ENCODE measurements at regions not wholly inside any gene's neighbourhood (a gene's known extent, or its start where the extent isn't known, plus 50 kb on each side); places are given as distances from the start of the nearest gene placed in this dataset.
A peak's percentile ranks its signal among the peaks of the same experiment; 100 is the strongest.

DNA sequence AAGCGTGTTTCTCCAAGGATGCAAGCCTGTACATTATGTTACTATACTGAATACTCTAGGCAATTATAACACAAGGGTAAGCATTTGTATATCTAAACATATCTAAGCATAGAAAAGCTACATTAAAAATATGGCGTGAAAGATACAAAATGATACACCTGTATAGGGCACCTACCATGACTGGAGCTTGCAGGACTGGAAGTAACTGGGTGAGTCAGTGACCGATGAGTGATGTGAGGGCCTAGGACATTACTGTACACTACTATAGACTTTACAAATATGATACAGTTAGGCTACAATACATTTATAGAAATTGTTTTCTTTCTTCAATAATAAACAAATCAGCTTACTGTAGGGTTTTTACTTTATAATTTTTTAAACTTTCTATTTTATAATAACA lies 1127.2 kb upstream of the LRRN3 start:
- no peak for DNase-seq

GRCh38 chr7:109964780-109965179 lies 1126.1 kb upstream of the LRRN3 start:
- DNase-seq = no peak

GRCh38 chr7:109967406-109967805 lies 1123.5 kb upstream of the LRRN3 start:
- no peak for DNase-seq

GRCh38 chr7:109983618-109984017 lies 1107.3 kb upstream of the LRRN3 start:
- no peak for DNase-seq

- no peak for DNase-seq
Measured at GRCh38 chr7:109984729-109985128, 1106.2 kb upstream of the LRRN3 start.

- no peak for DNase-seq
Measured at GRCh38 chr7:109986701-109987100, 1104.2 kb upstream of the LRRN3 start.

GRCh38 chr7:109996411-109996810 lies 1094.5 kb upstream of the LRRN3 start:
- no peak for DNase-seq

GRCh38 chr7:109996927-109997326 lies 1094.0 kb upstream of the LRRN3 start:
- DNase-seq = no peak

- DNase-seq = no peak
Measured at GRCh38 chr7:109997837-109998236, 1093.1 kb upstream of the LRRN3 start.

GRCh38 chr7:110001254-110001938 lies 1089.5 kb upstream of the LRRN3 start:
- peak; percentile 43 for DNase-seq

DNA sequence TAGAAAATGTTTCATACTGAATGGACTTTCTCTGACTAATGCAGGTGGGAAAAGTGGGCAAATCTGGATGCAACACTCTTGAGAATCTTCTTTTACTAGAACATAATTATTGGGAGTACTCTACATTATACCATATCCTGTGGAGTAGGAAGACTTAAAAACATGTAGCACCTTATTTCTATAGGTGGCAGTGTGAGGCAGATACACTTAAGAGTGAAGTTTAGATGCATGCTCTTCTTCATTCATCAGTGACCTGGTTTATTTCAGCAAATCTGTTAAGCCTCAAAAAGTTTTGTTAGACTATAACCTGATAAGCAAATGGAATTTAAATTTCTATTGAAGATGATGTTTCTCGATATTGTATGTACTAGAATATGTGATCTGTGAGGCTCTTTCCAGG lies 1087.1 kb upstream of the LRRN3 start:
- DNase-seq = no peak

GRCh38 chr7:110007320-110008063 lies 1083.4 kb upstream of the LRRN3 start:
- peak; percentile 5 for DNase-seq

DNA sequence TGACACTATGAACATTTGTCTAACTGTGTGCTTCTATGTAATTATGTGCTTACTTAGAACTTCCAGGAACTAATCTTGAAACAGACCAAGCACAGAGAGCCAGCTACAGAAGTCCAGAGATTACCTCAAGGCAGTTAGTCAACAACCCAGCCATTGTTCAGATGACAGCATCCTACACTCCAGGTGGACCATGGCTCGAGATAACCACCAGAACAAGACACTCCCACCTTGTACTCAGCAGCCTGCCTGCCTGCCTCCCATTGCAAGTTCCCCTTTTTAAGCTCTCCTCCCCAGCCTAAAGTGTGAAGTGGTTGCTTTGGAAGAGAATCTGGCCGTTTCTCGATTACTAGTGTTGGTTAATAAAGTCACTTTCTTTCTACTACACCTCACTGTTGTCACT lies 1080.6 kb upstream of the LRRN3 start:
- peak; percentile 93 for DNase-seq

- no peak for DNase-seq
Measured at GRCh38 chr7:110017405-110017804, 1073.5 kb upstream of the LRRN3 start.

GRCh38 chr7:110027385-110027784 lies 1063.5 kb upstream of the LRRN3 start:
- no peak for DNase-seq

DNA sequence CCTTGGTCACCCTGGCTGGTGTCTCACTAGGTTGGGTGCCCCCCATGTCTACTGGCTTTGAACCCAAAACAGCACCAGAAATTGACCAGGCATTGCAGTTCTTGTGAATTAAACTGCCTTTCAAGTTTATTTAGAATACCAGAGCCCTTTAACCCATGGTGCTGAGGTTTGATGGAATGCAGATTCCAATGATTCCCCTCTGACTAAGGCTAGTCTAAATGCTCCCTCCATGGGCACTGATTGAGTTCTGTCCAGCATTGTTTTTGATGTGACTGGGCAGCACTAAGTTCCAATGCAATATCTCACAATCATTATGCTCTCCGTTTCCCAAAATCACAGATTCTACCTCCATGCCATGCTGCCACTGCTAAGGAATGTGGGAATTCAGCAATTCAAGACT lies 1047.4 kb upstream of the LRRN3 start:
- DNase-seq = no peak

DNA sequence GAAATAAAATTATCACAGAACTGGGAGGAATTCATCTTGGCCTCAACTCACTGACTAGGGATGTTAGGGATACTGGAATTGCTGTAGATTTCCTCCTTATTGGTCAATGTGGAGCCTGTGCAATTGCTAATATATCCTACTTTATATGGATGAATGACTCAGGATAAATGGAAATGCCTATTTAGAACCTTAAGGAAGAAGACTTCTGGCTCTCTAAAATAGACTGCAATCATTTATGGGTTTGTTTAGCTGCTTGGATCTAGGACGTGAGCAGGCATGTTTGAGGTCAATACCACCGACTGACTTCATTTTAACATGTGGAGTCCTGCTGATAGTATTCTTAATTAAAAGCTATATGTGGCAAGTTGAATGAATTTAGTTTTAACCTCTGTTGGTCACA lies 1040.1 kb upstream of the LRRN3 start:
- peak; percentile 34 for DNase-seq

DNA sequence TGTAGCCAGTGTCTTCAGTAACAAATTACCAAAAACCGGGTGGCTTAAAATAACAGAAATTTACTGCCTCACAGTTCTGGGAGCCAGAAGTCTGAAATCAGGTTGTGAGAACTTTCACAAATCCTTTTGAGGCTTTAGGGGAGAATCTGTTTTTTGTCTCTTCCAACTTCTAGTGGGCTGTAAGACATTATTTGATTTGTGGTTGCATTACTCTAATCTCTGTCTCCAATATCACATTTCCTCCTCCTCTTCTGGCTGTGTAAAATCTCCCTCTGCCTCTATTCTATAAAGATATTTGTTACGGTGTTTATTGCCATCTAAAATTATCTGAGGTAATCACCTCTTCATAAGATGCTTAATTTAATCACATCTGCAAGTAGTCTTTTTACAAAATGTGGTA lies 1039.6 kb upstream of the LRRN3 start:
- DNase-seq = no peak

GRCh38 chr7:110056331-110056730 lies 1034.6 kb upstream of the LRRN3 start:
- DNase-seq = no peak

GRCh38 chr7:110058401-110058800 lies 1032.5 kb upstream of the LRRN3 start:
- DNase-seq = no peak

DNA sequence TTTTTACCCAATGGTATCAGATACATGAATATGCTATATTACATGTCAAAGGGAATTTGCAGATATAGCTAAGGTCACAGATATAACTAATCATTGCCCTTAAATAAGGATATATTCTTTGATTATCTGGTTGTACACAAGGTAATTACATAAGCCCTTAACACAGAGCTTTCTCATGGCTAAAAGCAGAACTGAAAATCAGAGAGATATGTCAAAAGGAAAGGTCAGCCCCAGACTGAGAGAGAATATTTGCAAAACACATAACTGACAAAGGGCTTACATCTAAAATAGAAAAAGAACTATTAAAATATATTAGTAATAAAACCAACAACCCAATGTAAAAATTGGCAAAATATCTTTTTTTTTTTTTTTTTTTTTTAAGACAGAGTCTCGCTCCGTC lies 1029.5 kb upstream of the LRRN3 start:
- no peak for DNase-seq

GRCh38 chr7:110065121-110065520 lies 1025.8 kb upstream of the LRRN3 start:
- peak; percentile 92 for DNase-seq

GRCh38 chr7:110066843-110067242 lies 1024.1 kb upstream of the LRRN3 start:
- no peak for DNase-seq

DNA sequence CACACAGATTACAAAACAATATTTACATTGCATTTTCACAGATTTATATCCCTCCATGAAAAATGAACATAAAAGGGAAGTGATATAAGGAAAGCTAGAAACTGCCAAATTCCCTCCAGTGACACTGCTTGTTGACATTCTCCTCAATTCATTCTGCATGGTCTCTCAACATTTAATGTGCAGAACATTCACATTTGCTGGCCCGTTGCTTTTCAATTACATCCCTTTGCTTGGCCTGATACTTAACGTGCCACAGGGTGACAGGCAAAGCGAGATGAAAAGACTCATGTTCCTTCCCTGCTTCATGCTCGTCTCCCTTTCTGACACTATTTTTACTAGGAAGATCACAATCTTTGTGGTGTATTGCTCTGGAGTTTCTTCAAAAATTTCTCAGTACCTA lies 1019.7 kb upstream of the LRRN3 start:
- no peak for DNase-seq

- DNase-seq = no peak
Measured at GRCh38 chr7:110075450-110075849, 1015.5 kb upstream of the LRRN3 start.

Data from NCI-H146 (cell line).